T-helper 1 cell treated with Interleukin-12 subunit alpha and Interleukin-12 subunit beta and Interleukin-4 antibody, amounts not matched to agents 30 ng/mL and 1 ng/mL, for 36 hours (primary cell): ENCODE measurements at regions not wholly inside any gene's neighbourhood (a gene's known extent, or its start where the extent isn't known, plus 50 kb on each side); places are given as distances from the start of the nearest gene placed in this dataset.

Experiments used
- intact Hi-C: fragments of 100-400 bp; cut with micrococcal nuclease; formaldehyde crosslinking; loops from one replicate; pipeline ENCODE4 v1.15.1; 2024

DNA sequence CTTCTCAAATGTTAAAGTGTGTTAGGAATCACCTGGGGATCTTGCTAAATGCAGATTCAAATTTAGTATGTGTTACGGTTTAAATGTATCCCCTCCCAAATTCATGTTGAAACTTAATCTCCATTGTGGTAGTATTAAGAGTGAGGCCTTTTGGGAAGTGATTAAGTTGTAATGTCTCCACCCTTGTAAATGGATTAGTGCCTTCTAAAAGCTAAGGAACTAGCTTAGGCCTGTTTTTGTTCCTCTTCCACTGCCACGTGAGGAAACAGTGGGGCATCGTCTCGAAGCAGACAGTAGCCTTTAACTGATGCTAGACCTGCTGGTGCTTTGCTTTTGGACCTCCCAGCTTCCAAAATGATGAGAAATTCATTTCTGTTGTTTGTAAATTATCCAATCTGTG lies 52.3 kb upstream of the SEMA3D start:
- intact Hi-C loops, result no loop called here

DNA sequence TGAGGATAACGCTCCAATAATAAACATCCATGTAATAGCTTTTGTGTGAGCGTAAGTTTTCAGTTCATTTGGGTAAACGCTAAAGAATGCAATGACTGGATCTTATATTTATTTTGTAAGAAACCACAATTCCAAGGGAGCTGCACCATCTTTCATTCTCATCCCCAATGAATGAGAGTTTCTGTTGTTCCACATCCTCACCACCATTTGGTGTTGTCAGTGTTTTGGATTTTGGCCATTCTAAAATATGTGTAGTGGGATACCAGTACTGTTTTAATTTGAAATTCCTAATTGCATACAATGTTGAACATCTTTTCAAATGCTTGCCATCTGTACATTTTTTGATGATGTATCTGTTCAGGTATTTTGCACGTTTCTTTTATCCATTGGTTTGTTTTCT lies 50.9 kb upstream of the SEMA3D start:
- intact Hi-C loops, result no loop called here
